Activated CD4-positive, alpha-beta T cell treated with anti-CD3 and anti-CD28 coated beads, Interleukin-2, Interleukin-4, amounts not matched to agents 100 ng/mL and 50 ng/mL, durations not matched to agents 16 hours and 8 hours (primary cell): ENCODE measurements at regions not wholly inside any gene's neighbourhood (a gene's known extent, or its start where the extent isn't known, plus 50 kb on each side); places are given as distances from the start of the nearest gene placed in this dataset.

Source experiments
- DNase-seq: peaks from one replicate; pipeline ENCODE4 v3.0.0-alpha.2; 2020; ENCODE audit warnings: low spot score

- no peak for DNase-seq
These were observed 55.5 kb downstream of the INHBB start for GRCh38 chr2:120401275-120402066.

GRCh38 chr2:120402067-120402433 lies 56.1 kb downstream of the INHBB start:
- no peak for DNase-seq

GRCh38 chr2:120402508-120402907 lies 56.6 kb downstream of the INHBB start:
- no peak for DNase-seq

- DNase-seq = no peak
These were observed 57.3 kb downstream of the INHBB start for GRCh38 chr2:120403261-120403660.

GRCh38 chr2:120403676-120404075 lies 57.7 kb downstream of the INHBB start:
- DNase-seq = no peak

- DNase-seq = no peak
These were observed 58.3 kb downstream of the INHBB start for GRCh38 chr2:120404274-120404673.

- no peak for DNase-seq
These were observed 59.2 kb downstream of the INHBB start for GRCh38 chr2:120404941-120405758.

GRCh38 chr2:120405759-120406099 lies 59.8 kb downstream of the INHBB start:
- no peak for DNase-seq

- DNase-seq = no peak
These were observed 60.6 kb downstream of the INHBB start for GRCh38 chr2:120406566-120406965.

- DNase-seq = no peak
These were observed 64.6 kb downstream of the INHBB start for GRCh38 chr2:120410487-120410886.

- no peak for DNase-seq
These were observed 69.1 kb downstream of the INHBB start for GRCh38 chr2:120415060-120415459.

- DNase-seq = no peak
These were observed 70.0 kb downstream of the INHBB start for GRCh38 chr2:120415728-120416509.

GRCh38 chr2:120418174-120418787 lies 72.3 kb downstream of the INHBB start:
- no peak for DNase-seq

GRCh38 chr2:120419073-120419472 lies 73.1 kb downstream of the INHBB start:
- DNase-seq = no peak

- DNase-seq = no peak
These were observed 74.0 kb downstream of the INHBB start for GRCh38 chr2:120419955-120420354.

- DNase-seq = no peak
These were observed 75.3 kb downstream of the INHBB start for GRCh38 chr2:120421126-120421829.

GRCh38 chr2:120421830-120422175 lies 75.9 kb downstream of the INHBB start:
- no peak for DNase-seq

GRCh38 chr2:120422465-120423160 lies 76.7 kb downstream of the INHBB start:
- no peak for DNase-seq

GRCh38 chr2:120423167-120423943 lies 77.4 kb downstream of the INHBB start:
- no peak for DNase-seq

- DNase-seq = no peak
These were observed 78.4 kb downstream of the INHBB start for GRCh38 chr2:120424274-120424796.
